ENCODE measurements at regions not wholly inside any gene's neighbourhood (a gene's known extent, or its start where the extent isn't known, plus 50 kb on each side); places are given as distances from the start of the nearest gene placed in this dataset.

DNA sequence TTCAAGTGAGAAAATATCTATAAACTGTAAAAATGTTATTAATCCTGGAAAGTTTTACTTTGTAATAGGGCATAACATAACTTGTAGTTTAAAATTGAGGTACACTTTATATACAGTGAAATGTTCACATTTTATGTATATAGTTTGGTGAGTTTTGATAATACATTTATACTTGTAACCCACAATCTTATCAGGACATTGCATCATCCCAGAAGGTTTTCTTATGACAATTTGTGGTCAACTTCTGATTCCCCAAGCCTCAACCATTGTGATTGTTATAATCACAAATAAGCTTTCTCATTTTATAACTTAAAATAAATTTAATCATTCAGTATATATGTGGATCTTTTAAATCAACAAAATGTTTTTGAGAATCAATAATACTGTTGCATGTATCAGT is 151.1 kb downstream of the TFPI2 start:
- Histone ChIP-seq H2BK12ac (ENCODE audit: insufficient read length, low read depth, low read length) (no peak overlapping the region), H3K4me1 (ENCODE audit: insufficient read depth, low read length) (no peaks in the 10 kb centered on the region), H3K9ac (ENCODE audit: extremely low read depth, insufficient read length, low read length) (no peak overlapping the region), H4K20me1 (ENCODE audit: control insufficient read depth, insufficient read depth, insufficient read length) (no peaks in the 10 kb centered on the region), H2AFZ (ENCODE audit: low read length) (no peak overlapping the region), H3K4me2 (ENCODE audit: insufficient read depth, insufficient read length, low read length) (no peak overlapping the region), H3K27ac (ENCODE audit: insufficient read length, low read depth, low read length) (no peak overlapping the region), H2BK20ac (ENCODE audit: low read depth, low read length, poor library complexity, severe bottlenecking) (no peak overlapping the region), H3K14ac (ENCODE audit: insufficient read depth, low read length) (no peak overlapping the region), H3T11ph (ENCODE audit: low read length) (no peak overlapping the region), H4K5ac (ENCODE audit: insufficient read length, low read depth, low read length) (no peak overlapping the region), H2BK15ac (ENCODE audit: low read depth, low read length) (no peak overlapping the region), H3K79me2 (ENCODE audit: insufficient read depth, low read length) (no peaks in the 10 kb centered on the region), H2AK5ac (ENCODE audit: insufficient read length, low read length) (no peak overlapping the region), H3K27me3 (ENCODE audit: insufficient read depth, low read length) (no peaks in the 10 kb centered on the region), H3K9me3 (ENCODE audit: control insufficient read depth, low read depth, low read length) (no peaks in the 10 kb centered on the region), H3K23ac (ENCODE audit: insufficient read length, low read depth, low read length) (no peak overlapping the region), H3K4ac (ENCODE audit: low read depth, low read length) (no peak overlapping the region), H3K79me1 (ENCODE audit: insufficient read depth, low read depth, low read length, poor library complexity, severe bottlenecking) (no peaks in the 10 kb centered on the region), H3K18ac (ENCODE audit: insufficient read length, low read depth, low read length) (no peak overlapping the region), H3K23me2 (ENCODE audit: insufficient read length, low read depth, low read length, poor library complexity, severe bottlenecking) (no peaks in the 10 kb centered on the region), H3K56ac (ENCODE audit: insufficient read length, low read depth, low read length) (no peak overlapping the region), H4K8ac (replicated peaks; ENCODE audit: insufficient read length, low read depth, low read length) (no peak overlapping the region), H2BK5ac (ENCODE audit: insufficient read length, low read length) (no peak overlapping the region), H4K91ac (ENCODE audit: insufficient read length, low read depth, low read length) (no peak overlapping the region), H2BK120ac (ENCODE audit: low read depth, low read length, poor library complexity, severe bottlenecking) (no peak overlapping the region)
- Mint-ChIP-seq H3K4me1 (no peaks in the 10 kb centered on the region), H3K27ac (no peak overlapping the region), H3K27me3 (ENCODE audit: low read depth) (no peaks in the 10 kb centered on the region), H3K9me3 (no peaks in the 10 kb centered on the region), H3K4me3 (no peak overlapping the region), H3K36me3 (ENCODE audit: insufficient read depth in 1 of 3, low read depth in 3 of 3) (no peaks in the 10 kb centered on the region)
- no peak for TF ChIP-seq CTCF (conservative IDR thresholded peaks at IDR 0.05)
- no peak for DNase-seq

Data from H9 (cell line).